ENCODE measurements at regions not wholly inside any gene's neighbourhood (a gene's known extent, or its start where the extent isn't known, plus 50 kb on each side); places are given as distances from the start of the nearest gene placed in this dataset.

DNA sequence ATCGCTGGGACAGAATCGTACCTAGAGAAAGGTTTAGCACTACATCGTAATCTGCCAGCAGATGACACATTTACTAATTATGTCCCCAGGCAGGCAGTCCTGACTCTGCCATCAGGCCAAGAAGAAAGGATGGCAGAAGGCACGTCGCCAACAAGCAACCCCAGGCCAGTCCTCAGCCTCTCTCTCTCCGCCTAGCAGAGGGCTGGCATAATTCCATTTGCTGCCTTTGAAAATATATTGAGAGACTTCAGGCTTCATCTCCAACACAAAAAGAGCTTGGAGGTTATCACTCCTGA, 1517.0 kb downstream of the TBC1D22A start:
- DNase-seq (ENCODE audit: low spot score): no peak

DNA sequence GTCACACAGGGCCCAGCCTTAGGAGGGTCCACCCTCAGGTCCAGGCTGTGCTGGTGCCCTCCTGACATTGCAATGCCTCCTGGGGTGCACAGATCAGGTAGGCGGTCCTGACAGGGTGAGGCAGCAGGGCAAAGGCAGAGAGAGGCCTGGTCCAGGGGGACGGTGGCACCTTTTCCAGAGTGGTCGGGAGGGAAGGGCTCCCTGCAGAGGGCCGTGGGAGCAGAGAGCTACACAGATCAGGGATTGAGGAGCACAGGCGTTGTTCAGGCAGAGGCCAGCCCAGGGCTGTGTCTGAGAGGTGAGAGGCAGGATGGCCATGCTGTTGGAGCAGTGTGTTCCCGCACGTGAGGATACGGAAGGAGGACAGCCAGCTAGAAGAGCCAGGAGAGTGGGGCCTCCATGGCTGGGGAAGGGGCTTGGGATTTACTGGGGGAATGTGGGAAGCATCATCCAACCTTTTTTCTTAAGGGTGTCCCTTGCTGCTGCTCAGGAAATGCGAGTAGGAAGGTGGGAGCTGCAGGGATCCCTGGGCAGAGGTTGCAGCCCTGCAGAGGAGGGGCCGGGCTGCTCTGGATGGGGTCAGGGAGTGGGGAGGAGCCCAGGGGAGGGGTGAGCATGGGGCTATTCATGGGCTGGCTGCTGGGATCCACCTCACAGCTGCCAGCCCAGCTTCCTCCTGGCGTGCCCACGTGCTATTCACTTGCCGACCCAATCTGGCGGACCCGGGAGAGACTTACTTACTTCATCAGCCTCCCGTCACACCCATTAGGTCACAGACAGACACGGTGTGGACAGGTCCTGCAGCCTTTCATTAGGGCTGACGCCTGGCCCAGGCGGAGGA, 1516.4 kb downstream of the TBC1D22A start:
- no peak for DNase-seq (ENCODE audit: low spot score)

DNA sequence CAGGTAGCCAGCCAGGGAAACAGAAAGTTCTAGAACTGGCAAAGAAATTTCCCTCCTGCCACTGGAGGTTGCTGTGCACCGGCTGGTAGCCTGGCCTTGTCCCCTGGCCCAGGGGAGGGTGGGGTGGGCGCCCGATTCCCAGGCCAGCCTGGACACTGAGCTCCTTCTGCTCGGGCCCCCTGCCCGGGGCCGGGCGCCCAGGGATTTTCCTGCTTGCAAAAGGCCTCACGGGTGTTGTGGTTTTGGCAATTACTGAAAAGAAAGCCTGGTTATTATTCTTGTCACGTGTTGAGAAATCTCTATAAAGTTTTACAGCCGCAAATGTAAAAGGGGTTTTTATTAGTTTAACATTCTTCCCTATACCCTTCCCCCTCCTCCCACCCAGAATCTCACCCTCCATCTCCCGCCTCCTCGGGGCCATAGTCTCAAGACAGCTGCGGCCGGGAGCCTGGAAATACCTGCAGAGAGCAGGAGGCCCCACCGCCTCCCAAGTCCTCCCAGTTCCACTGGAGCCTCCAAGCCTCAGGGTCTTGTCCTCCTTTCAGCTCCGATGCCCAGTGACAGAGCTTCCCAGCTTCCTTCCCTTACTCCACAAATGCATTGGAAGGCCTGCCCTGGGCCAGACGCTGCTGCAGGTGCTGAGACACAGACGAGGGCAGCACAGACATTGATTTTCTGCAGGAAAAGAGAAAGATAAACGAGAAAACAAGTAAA, 1515.6 kb downstream of the TBC1D22A start:
- DNase-seq (ENCODE audit: low spot score): peak; percentile 14

DNA sequence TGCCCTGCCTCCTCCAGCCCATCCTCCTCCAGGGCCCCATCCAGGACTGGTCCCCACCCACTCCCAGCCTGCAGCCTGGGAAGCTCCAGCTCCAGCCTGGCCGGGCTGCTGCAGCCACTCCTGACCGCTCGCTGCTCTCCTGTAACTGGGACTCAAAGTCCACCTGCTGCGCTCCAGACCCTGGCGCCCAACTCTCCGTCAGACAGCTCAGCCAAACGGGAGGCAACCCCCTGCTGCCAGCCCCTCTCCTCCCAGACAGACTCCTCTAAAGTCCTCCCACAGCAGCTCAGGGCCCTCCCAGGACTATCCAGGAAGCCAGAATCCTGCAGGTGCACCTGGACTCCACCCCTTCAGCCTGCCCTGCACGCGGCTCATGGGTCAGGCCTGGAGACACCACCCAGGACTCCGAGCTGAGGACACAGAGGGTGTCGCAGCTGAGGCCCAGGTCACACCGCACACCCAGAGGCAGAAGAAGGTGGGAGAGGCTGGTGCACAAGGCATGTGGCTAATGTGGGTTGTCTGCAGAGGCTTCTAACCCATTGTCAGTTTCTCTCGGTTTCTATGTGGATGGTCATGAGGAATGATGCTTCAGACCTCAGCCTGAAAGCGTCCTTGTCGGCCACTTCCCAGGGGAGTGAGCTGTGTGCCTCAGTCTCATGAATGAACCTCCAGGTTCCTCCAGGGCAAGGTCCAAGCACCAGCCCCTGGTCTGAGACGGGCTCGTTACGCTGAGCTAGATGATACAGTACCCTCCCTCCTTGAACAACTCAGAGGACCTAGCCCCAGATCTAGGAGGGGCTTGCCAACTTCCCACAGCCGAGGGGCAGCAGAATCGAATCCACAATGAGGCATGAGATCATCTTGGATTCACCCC, 1514.8 kb downstream of the TBC1D22A start:
- DNase-seq (ENCODE audit: low spot score): peak; percentile 44

DNA sequence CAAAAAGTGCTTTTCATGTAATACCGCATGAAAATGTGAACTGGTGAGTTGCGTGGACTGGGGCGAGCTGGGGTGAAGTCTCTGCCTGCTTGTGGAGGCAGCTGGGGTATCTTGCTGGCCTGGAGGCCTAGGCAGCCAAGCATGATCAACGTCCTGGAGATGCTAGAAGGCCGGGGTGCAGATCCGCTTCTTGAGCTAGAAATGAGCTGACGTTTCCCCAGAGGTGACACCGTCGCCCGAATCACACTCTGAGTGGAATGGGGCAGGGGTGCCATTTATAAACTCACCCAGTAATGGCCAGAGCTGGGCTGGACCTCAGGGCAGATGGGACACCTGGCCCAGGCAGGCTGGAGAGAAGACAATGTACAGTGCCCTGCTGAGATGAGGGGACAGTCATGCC, 1513.0 kb downstream of the TBC1D22A start:
- DNase-seq (ENCODE audit: low spot score): no peak

DNA sequence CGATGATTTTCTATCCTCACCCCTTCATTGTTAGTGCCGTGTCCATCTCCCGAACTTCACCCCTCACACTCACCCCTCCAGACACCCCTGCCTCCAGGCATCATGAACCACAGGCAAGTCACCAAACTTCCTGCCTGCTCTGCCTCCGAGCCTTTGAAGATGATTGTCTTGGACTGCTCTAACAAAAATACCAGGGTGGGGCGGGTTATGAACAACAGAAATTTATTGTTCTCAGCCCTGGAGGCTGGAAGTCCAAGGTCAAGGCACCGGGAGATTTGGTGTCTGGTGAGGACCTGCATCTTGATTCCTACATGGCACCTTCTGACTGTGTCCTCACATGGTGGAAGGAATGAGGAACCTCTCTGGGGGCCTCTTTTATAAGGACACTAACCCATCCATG, 1508.3 kb downstream of the TBC1D22A start:
- DNase-seq (ENCODE audit: low spot score): no peak

DNA sequence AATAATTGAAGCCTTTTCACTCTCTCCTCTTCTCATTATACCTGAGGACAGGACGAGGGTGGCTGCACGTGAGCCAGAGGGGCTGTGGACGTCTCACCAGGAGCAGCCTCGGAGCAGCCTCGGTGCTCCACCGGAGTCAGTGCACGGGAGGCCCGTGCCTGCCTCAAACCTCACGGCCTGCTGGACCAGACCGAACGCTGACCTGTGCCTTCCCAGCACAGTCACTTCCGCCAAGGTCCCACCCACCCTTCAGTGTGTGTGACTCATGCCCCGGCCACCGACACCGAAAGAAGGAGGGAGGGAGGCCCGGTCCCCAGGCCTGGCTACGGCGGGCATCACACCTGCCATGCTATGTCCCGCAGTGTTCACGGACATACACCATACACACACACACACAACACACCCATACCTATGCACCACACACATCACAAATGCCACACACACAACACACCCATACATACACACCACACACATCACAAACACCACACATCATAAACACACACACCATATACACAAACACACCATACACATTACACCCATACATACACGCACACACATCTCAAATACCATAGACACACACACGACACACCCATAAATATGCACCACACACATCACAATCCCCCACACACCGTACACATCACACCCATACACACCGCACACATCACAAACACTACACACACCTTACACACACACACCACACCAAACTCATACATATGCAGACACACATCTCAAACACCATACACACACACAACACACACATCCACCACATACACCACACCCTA, 1506.5 kb downstream of the TBC1D22A start:
- no peak for DNase-seq (ENCODE audit: low spot score)

DNA sequence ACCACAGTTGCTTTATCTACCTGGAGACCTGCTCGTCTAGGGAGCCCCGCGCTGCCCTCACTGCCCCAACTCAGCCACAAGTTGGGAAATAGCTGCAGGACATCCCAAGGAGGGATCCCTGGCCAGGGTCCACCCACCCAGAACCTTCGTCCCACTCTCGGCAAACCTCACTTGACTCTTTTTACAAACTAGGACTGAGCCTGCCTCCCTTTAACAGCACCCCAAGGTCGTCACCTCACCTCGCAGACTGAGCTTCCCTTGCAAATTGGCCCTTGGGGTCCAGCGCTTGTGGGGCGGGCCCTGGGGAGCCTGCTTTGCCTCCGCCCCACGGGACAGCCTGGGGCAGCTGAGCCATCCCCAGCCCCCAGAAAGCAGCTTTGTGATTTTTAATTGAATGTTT, 1505.8 kb downstream of the TBC1D22A start:
- no peak for DNase-seq (ENCODE audit: low spot score)

DNA sequence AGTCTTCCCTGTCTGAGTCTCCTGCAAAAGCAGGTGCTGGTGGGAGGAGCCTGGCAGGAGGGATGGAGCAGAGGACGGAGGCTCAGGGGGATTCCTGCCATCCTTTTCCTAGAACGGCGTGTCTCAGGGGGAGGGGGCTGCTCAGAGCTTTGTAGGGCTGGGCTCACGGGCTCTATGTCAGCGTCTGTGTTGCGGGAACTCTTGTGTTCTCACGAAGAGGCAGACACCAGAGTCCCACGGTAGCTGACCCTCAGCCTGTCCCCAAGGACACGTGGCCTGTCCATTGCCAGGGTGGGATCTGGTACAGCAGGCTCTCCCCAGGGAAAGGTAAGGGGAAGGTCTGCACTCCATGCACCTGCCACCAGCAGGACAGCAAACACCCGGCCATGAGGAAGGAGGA, 1505.2 kb downstream of the TBC1D22A start:
- DNase-seq (ENCODE audit: low spot score): no peak

DNA sequence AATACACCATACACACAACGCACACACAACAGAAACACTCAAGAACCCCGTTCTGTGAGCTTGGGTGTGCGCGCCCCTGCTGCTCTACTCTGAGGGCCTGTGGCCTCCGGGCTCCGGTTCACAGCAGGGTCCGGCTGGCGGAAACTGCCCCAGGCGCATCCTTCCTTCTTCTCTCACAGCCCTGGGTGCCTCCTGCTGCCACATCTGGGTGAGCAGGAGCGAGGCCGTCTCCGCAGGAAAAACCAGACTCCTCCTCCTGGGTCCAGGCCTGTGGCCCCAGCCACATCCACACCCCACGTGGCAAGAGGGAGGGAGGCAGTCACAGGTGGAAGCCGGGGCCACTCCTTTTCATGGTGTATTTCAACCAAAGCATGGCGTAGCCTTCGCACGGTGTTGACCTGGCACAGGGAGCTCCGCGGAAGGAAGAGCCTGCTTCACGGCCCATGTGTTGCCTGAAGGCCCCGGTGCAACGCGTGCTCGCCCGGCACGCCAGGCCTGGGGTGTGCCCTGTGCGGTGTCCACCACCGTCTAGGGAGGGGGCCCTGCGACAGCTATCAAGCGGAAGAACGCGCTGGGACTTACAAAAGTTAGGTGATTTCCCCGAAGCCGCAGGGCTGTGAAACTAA, 1502.7 kb downstream of the TBC1D22A start:
- no peak for DNase-seq (ENCODE audit: low spot score)

DNA sequence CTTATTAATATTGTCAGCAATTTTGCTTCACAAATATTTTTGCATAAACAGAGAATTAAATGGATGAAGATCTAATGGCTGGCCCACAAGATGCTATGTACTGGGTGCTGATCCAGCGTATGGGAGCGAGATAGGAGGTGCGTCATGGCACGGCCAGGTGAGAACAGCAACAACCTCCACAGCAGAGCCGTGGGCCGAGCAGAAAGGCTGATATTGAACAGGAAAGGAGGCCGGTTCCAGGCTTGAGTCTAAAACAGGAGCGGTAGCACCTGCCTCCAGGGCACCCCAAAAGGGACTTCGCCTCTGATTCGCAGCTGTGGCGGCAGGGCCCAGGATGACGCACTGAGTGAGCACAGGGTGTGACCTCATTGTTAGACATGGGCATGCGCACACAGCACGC, 1502.1 kb downstream of the TBC1D22A start:
- no peak for DNase-seq (ENCODE audit: low spot score)

DNA sequence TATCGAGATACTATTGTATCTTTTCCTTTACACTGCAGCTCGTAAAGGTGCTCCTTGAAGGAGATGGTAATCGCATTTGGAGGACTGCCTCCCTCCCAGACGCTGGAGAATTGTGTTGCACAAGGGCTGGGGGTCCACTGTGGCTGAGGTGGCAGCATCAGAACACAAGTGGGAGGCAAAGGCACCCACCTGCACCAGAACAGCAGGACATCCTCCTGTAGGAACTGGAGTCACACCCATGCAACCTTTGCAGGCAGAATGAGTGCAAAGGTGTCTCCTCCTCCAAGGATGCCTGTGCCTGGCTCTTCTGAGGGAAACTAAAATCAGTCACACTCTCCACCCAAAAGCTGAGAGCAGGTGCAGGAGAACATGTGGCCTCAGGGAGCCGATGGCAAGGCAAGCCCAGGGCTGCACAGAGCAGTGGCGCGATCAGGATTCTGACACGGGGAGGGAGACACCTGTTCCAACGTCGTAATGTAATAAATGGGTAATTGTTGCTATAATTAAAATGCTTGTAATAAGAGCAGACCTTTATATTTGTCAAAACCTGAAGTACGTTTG, 1501.4 kb downstream of the TBC1D22A start:
- no peak for DNase-seq (ENCODE audit: low spot score)

DNA sequence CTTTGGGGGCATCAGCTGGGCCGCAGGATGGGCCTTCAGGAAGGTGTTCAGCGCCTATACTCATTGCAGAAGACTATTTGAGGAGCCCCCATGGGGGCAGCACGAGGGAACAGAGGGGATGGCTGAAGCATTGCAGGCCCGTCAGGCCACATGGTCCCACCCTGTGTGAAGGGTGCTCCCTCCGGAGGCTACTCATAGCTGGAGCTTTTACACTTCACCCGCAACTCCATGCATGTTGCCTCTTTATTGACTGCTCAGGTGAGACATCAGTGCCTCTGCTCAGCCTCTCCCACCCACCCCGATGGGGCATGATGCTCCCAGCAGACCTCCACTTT, 1500.9 kb downstream of the TBC1D22A start:
- no peak for DNase-seq (ENCODE audit: low spot score)

DNA sequence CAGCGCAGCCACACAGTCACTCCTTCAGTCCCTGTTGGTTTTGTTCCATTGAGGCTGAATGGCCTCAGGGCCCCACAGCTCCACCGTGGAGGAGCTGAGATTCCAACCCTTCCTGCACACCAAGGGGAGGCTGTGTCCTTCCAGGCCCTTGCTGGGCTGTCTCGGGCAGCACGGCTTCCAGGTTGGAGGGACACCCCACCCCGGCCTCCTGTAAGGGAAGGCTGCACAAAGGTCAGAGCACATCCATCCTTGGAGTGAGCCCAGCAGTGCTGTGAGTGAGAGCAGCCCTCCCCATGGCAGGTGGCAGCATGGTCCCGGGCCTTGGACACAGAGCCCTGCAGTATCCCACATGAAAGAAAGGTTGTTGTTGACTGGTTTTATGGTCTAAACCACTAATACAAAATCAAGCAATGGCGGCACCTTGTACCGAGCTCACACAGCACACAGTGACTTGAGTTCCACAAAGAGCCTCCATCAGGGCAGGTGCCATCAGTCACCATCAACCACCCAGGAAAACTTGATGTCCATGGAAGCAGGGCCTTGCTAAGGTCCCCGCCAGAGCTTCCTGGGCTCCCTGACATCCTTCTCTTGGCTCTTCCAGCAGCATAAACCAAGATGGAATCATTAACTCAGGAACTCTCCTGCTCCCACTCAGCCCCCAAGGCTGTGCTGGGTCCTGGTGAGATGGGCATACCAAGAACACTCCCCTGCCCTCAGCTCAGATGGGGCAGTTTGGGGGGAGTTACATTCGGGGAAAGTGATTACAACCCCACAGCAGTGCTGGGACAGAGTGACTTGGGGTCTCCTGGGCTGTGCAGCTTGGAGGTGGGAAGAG, 1500.4 kb downstream of the TBC1D22A start:
- DNase-seq (ENCODE audit: low spot score): no peak

DNA sequence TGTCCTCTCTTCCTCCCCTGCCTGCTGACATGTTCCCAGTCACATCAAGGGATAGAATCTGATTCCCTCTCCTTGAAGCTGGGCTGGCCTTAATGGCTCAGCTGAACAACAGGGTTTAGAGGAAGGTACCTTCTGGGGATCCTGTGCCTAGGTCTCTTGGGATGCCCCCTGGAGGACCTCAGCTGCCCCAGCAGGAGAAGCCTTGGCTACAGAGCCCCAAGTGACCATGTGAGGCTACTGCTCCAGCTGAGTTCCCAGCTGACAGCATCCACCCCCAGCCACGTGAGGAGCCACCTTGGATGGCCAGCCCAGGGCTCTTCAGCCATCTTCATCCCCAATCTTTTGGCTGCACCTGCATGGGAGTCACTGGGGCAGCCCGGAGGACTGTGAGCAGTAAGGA, 1499.3 kb downstream of the TBC1D22A start:
- DNase-seq (ENCODE audit: low spot score): no peak

DNA sequence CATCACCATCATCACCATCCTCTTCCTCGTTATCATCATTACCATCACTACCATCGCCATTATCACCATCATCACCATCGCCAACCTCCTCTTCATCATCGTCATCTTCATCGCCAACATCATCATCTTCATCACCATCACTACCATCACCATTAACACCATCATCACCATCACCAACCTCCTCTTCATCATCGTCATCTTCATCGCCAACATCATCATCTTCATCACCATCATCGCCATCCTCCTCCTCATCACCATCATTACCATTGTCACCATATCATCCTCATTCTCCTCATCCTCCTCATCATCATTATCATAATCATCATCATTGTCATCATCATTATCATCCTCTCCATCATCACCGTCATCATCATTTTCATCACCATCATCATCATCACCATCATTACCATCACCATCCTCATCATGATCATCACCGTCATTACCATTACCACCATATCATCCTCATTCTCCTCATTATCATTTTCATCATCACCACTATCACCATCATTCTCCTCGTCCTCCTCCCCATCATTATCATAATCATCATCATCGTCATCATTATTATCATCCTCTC, 1498.7 kb downstream of the TBC1D22A start:
- DNase-seq (ENCODE audit: low spot score): no peak

DNA sequence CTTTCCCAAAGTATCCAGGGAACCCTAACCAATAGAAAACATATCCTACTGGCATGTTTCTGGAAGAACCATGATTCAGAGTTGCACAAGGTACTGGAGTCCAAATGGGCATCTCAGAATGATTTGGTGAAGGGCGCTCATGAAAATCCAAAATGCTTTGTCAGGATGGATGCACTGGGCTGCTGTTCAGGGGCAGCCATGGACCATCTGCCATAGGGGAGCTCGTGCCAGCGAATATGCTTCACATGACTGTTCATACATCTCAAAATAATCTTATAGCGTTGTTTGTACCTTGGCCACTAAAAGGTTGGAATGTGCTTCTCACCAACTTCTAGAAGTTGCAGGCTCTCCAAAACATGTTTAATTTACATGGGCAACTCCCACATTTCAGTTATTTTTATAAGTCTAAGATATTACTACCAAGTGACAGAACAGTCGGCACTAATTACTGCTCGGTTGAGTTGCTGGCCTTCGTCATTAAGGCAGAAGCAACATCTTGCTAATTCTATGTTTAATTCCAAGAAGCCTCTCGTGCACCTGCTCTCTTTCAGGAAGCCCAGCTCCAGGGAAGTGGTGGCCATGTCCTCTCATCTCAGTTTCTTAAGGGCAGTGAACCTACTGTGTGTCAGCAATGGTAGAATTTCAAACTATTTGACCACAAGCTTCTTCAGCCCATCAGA, 1497.7 kb downstream of the TBC1D22A start:
- DNase-seq (ENCODE audit: low spot score): no peak

DNA sequence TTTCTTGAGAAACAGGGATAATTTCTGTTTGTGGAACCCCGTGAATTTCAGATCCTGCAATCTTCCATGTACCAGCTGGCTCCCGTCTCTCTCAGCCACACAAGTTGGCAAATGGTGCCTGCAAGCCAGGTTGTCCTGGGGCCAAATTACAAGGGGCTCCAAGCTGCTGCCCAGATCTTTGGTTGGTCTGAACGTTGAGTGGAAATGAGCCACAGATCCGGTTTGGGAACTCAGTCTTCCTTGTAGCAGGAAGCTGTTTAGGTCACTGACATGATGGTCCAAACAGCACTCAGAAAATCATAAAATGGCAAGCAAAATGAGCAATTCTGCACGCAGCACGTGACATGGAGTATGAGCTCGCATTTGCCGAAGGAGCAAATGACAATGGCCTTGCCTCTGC, 1496.4 kb downstream of the TBC1D22A start:
- DNase-seq (ENCODE audit: low spot score): no peak

DNA sequence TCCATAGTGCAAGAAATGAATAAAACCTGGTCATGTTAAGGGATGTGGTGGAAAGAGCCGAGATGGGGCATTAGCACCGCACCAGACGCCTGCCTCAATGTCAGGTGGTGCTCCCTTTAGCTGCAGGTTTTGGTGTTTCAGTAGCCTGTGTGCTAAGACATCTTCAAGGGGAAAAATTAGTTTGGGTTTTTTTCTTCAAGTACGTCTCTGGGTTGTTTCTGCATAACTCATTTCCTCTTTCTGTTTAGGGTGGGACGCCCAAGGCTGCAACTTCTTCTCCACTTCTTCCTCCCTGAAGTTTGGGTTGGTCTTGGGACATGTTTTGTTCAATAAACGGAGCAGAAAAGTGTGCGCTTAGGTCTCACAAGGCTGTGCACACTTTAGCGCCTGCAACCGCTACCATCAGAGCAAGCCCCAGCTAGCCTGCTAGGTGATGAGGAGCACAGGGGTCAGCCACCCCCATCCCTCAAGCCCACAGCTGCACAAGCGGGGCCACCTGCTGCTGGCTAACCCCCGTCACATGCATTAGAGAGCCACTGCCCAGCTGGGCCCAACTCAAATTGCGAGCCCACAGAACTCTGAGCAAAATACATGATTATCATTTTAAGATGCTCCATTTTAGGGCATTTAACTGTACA, 1495.7 kb downstream of the TBC1D22A start:
- DNase-seq (ENCODE audit: low spot score): no peak

All from umbilical cord (tissue), 1 donor.